RPMI8226 (cell line): ENCODE measurements at regions not wholly inside any gene's neighbourhood (a gene's known extent, or its start where the extent isn't known, plus 50 kb on each side); places are given as distances from the start of the nearest gene placed in this dataset.
"Not testable (repeated sequence)": the region's sequence is repeated elsewhere in the genome, so short reads cannot be mapped to it uniquely, and the experiment has no call there.

ENCODE experiments used
- DNase-seq: peaks from one replicate; pipeline ENCODE4 v3.0.0-alpha.2; 2015

GRCh38 chr19:30245401-30246039 is 126.7 kb upstream of the ZNF536 start:
- DNase-seq, result no peak

GRCh38 chr19:30249911-30250310 is 122.3 kb upstream of the ZNF536 start:
- no peak for DNase-seq

- DNase-seq, result no peak
These were observed 120.0 kb upstream of the ZNF536 start for GRCh38 chr19:30252214-30252613.

- no peak for DNase-seq
These were observed 118.6 kb upstream of the ZNF536 start for GRCh38 chr19:30253581-30253996.

- DNase-seq, result no peak
These were observed 118.0 kb upstream of the ZNF536 start for GRCh38 chr19:30254158-30254557.

GRCh38 chr19:30254789-30255188 is 117.4 kb upstream of the ZNF536 start:
- DNase-seq, result no peak

GRCh38 chr19:30255791-30256495 is 116.2 kb upstream of the ZNF536 start:
- no peak for DNase-seq

GRCh38 chr19:30256496-30256850 is 115.7 kb upstream of the ZNF536 start:
- DNase-seq, result no peak

- DNase-seq, result no peak
These were observed 108.3 kb upstream of the ZNF536 start for GRCh38 chr19:30263830-30264381.

- not testable (repeated sequence) for DNase-seq
These were observed 106.3 kb upstream of the ZNF536 start for GRCh38 chr19:30265918-30266317.

- DNase-seq, result no peak
These were observed 105.5 kb upstream of the ZNF536 start for GRCh38 chr19:30266687-30267086.

GRCh38 chr19:30267332-30267731 is 104.9 kb upstream of the ZNF536 start:
- no peak for DNase-seq

- DNase-seq, result no peak
These were observed 103.6 kb upstream of the ZNF536 start for GRCh38 chr19:30268601-30269000.

- DNase-seq, result no peak
These were observed 102.5 kb upstream of the ZNF536 start for GRCh38 chr19:30269638-30270037.

GRCh38 chr19:30271816-30272215 is 100.4 kb upstream of the ZNF536 start:
- DNase-seq, result no peak

- no peak for DNase-seq
These were observed 99.6 kb upstream of the ZNF536 start for GRCh38 chr19:30272554-30272953.

GRCh38 chr19:30273184-30273583 is 99.0 kb upstream of the ZNF536 start:
- no peak for DNase-seq

- DNase-seq, result no peak
These were observed 97.2 kb upstream of the ZNF536 start for GRCh38 chr19:30274987-30275386.

- no peak for DNase-seq
These were observed 95.9 kb upstream of the ZNF536 start for GRCh38 chr19:30276011-30276882.

- no peak for DNase-seq
These were observed 95.3 kb upstream of the ZNF536 start for GRCh38 chr19:30276883-30277280.

- DNase-seq, result no peak
These were observed 94.0 kb upstream of the ZNF536 start for GRCh38 chr19:30277941-30278881.

- no peak for DNase-seq
These were observed 93.3 kb upstream of the ZNF536 start for GRCh38 chr19:30278882-30279254.
